ENCODE measurements at regions not wholly inside any gene's neighbourhood (a gene's known extent, or its start where the extent isn't known, plus 50 kb on each side); places are given as distances from the start of the nearest gene placed in this dataset.
"Not testable (repeated sequence)": the region's sequence is repeated elsewhere in the genome, so short reads cannot be mapped to it uniquely, and the experiment has no call there.

GRCh38 chr10:23584396-23584795 is 145.5 kb downstream of the OTUD1 start:
- H3K9me3 ChIP-seq, result peaks cover 0 to 8% of the 10 kb centered on the region in 2 donors
- intact Hi-C loops (cut with DNase I; ENCODE audit: low total_unique reads), result no loop called here

GRCh38 chr10:23585186-23585585 is 146.3 kb downstream of the OTUD1 start:
- no peak for TF ChIP-seq POLR2AphosphoS5 (IDR thresholded peaks at IDR 0.05)
- TF ChIP-seq CTCF (IDR thresholded peaks at IDR 0.05), result no peak
- no peak for TF ChIP-seq POLR2A (IDR thresholded peaks at IDR 0.05)
- Histone ChIP-seq H3K27me3 (no peaks in the 10 kb centered on the region), H3K4me3 (no peak overlapping the region)

More at GRCh38 chr10:23584396-23584795, 145.5 kb downstream of the OTUD1 start:
- H3K27ac ChIP-seq, result no peak overlapping the region
- DNase-seq (ENCODE audit: low spot score in 2 of 2), result no peak
- no peak for TF ChIP-seq POLR2AphosphoS5 (IDR thresholded peaks at IDR 0.05)
- no peak for TF ChIP-seq CTCF (IDR thresholded peaks at IDR 0.05)
- no peak for TF ChIP-seq POLR2A (IDR thresholded peaks at IDR 0.05)
- no peak overlapping the region for H3K4me3 ChIP-seq
- H3K27me3 ChIP-seq, result no peaks in the 10 kb centered on the region
- no peaks in the 10 kb centered on the region for H3K4me1 ChIP-seq
- H3K36me3 ChIP-seq, result no peaks in the 10 kb centered on the region

GRCh38 chr10:23585666-23586065 is 146.8 kb downstream of the OTUD1 start:
- intact Hi-C loops (cut with DNase I; ENCODE audit: low total_unique reads), result no loop called here
- Histone ChIP-seq H3K27me3 (no peaks in the 10 kb centered on the region), H3K9me3 (peaks cover 0 to 8% of the 10 kb centered on the region in 2 donors), H3K4me1 (no peaks in the 10 kb centered on the region), H3K27ac (no peak overlapping the region), H3K36me3 (no peaks in the 10 kb centered on the region), H3K4me3 (no peak overlapping the region)
- no peak for DNase-seq (ENCODE audit: low spot score in 2 of 2)
- TF ChIP-seq POLR2AphosphoS5 (IDR thresholded peaks at IDR 0.05) (no peak), POLR2A (IDR thresholded peaks at IDR 0.05) (no peak), CTCF (IDR thresholded peaks at IDR 0.05) (no peak)

More at GRCh38 chr10:23585186-23585585, 146.3 kb downstream of the OTUD1 start:
- intact Hi-C loops (cut with DNase I; ENCODE audit: low total_unique reads), result no loop called here
- peaks cover 0 to 8% of the 10 kb centered on the region in 2 donors for H3K9me3 ChIP-seq
- no peak overlapping the region for H3K27ac ChIP-seq
- H3K36me3 ChIP-seq, result no peaks in the 10 kb centered on the region
- H3K4me1 ChIP-seq, result no peaks in the 10 kb centered on the region
- DNase-seq (ENCODE audit: low spot score in 2 of 2), result no peak

- H3K9me3 ChIP-seq, result peaks cover 0 to 34% of the 10 kb centered on the region in 2 donors
- H3K27ac ChIP-seq; H3K4me3 ChIP-seq; H3K36me3 ChIP-seq; H3K4me1 ChIP-seq; H3K27me3 ChIP-seq; DNase-seq (ENCODE audit: low spot score in 2 of 2): not testable (repeated sequence)
- intact Hi-C loops (cut with DNase I; ENCODE audit: low total_unique reads), result loop anchor here (5.0 kb wide), 1 partner anchor 137 kb away; no protein-coding TSS in a partner anchor
Observed at GRCh38 chr10:23595278-23595677, 156.4 kb downstream of the OTUD1 start.

GRCh38 chr10:23604613-23605012 is 165.7 kb downstream of the OTUD1 start:
- Histone ChIP-seq H3K4me1 (no peaks in the 10 kb centered on the region), H3K27me3 (no peaks in the 10 kb centered on the region), H3K36me3 (no peaks in the 10 kb centered on the region), H3K9me3 (no peaks in the 10 kb centered on the region), H3K27ac (no peak overlapping the region), H3K4me3 (no peak overlapping the region)
- no peak for DNase-seq (ENCODE audit: low spot score in 2 of 2)
- intact Hi-C loops (cut with DNase I; ENCODE audit: low total_unique reads), result no loop called here
- no peak for TF ChIP-seq POLR2A (IDR thresholded peaks at IDR 0.05)
- no peak for TF ChIP-seq POLR2AphosphoS5 (IDR thresholded peaks at IDR 0.05)
- TF ChIP-seq CTCF (IDR thresholded peaks at IDR 0.05), result no peak

- Histone ChIP-seq H3K27me3 (no peaks in the 10 kb centered on the region), H3K4me3 (no peak overlapping the region), H3K27ac (no peak overlapping the region), H3K9me3 (no peaks in the 10 kb centered on the region), H3K36me3 (no peaks in the 10 kb centered on the region), H3K4me1 (no peaks in the 10 kb centered on the region)
- no peak for TF ChIP-seq CTCF (IDR thresholded peaks at IDR 0.05)
- TF ChIP-seq POLR2AphosphoS5 (IDR thresholded peaks at IDR 0.05), result no peak
- no peak for DNase-seq (ENCODE audit: low spot score in 2 of 2)
- intact Hi-C loops (cut with DNase I; ENCODE audit: low total_unique reads), result no loop called here
Observed at GRCh38 chr10:23606456-23606855, 167.6 kb downstream of the OTUD1 start.
